Mammary epithelial cell (primary cell): ENCODE measurements at regions not wholly inside any gene's neighbourhood (a gene's known extent, or its start where the extent isn't known, plus 50 kb on each side); places are given as distances from the start of the nearest gene placed in this dataset.

ENCODE experiments used
- CTCF ChIP-seq, 2 donors: IDR thresholded peaks in 1 of 2; conservative IDR thresholded peaks in 1 of 2; 2 replicates each; pipeline ENCODE4 v1.5.1; 2011 to 2012; ENCODE audit warnings: inconsistent platforms in 2 of 2, low read length in 2 of 2, mild to moderate bottlenecking in 2 of 2, control low read depth in 1 of 2, low read depth in 1 of 2; ENCODE audit not compliant: insufficient read depth in 1 of 2; ENCODE audit errors: extremely low read depth in 1 of 2
- EZH2 ChIP-seq: IDR thresholded peaks from 2 replicates; pipeline ENCODE4 v1.6.1; 2012; ENCODE audit warnings: low read length, inconsistent platforms, borderline replicate concordance

DNA sequence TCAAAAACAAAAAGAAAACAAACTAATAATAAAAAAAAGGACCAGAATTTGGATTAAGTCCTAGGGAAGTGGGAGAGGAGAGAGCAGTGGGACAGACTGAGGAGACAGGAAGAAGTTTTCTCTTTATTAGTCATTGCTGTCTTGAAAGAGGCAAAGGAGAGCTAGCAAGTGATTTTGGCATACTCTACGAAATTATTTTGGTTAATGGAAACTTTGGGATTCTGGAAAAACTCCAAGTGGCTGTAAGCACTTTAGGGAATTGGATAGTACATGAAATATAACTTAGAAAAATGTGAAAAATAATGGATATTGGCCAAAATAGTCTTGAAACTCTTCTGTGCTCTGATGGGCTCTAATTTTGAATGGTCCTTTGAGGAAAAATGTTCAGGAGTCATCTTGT, 1641.8 kb upstream of the WWC1 start:
- no peak for TF ChIP-seq EZH2
- TF ChIP-seq CTCF (conservative IDR thresholded peaks at IDR 0.05 in 1 of 2, IDR thresholded peaks at IDR 0.05 in 1 of 2; ENCODE audit: extremely low read depth in 1 of 2, insufficient read depth in 1 of 2, low read depth in 1 of 2, low read length in 2 of 2) = no peak
